ENCODE measurements at regions not wholly inside any gene's neighbourhood (a gene's known extent, or its start where the extent isn't known, plus 50 kb on each side); places are given as distances from the start of the nearest gene placed in this dataset.

DNA sequence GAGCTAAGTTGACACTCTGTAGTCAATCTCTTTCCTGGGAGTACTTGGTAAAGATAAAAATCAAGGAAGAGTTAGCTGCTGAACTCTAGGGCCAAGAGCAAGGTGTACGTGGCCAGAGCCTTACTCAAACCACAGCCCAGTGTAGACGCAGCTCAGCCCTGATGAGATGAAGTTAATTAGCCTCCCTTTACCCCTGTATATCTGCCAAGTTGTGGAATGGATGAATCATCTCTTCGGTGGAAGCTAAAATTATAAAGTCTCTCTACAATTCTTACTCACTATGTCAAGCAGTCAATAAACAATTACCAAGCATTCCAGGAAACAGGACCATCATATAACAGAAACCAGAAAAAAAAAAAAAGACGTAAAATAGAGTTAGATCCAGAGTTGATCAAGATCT, 146.9 kb upstream of the UFM1 start:
- intact Hi-C loops (cut with micrococcal nuclease; ENCODE audit: unreplicated experiment) = no loop called here
- no peak for ATAC-seq
- ChIA-PET CTCF (no interaction called here), POLR2A (no interaction called here)
- TF ChIP-seq POLR2AphosphoS5 (IDR thresholded peaks at IDR 0.05; ENCODE audit: low read depth, low read length) = no peak
- no peak for TF ChIP-seq CTCF (IDR thresholded peaks at IDR 0.05)
- TF ChIP-seq SIN3A (IDR thresholded peaks at IDR 0.05; ENCODE audit: borderline replicate concordance, insufficient read depth, low read depth, low read length) = no peak
- no peak for TF ChIP-seq REST (IDR thresholded peaks at IDR 0.05; ENCODE audit: insufficient read depth in 1 of 2, low read depth in 2 of 2, low read length in 1 of 2)
- no peak for TF ChIP-seq TCF7L2 (IDR thresholded peaks at IDR 0.05; ENCODE audit: low read depth, low read length)
- Histone ChIP-seq H3K4me1 (ENCODE audit: control insufficient read depth, insufficient read depth, low read length) (no peaks in the 10 kb centered on the region), H3K27ac (ENCODE audit: low read length) (no peak overlapping the region), H3K27me3 (ENCODE audit: control insufficient read depth, insufficient read depth, low read length) (no peaks in the 10 kb centered on the region), H3K4me3 (ENCODE audit: low read depth in 2 of 2, low read length in 2 of 2) (no peak overlapping the region), H3K9me3 (ENCODE audit: control insufficient read depth, insufficient read depth, low read depth, low read length) (no peaks in the 10 kb centered on the region), H3K36me3 (ENCODE audit: control insufficient read depth, insufficient read depth, low read length) (no peaks in the 10 kb centered on the region; the same call in 1 of the 2 replicates)
- in situ Hi-C loops (cut with HindIII; ENCODE audit: low pct_unique_long_range_greater_than_20kb, low sequenced_read_pairs) = no loop called here
- no TSS peak for BruUV-seq (replicated peaks)
- no peak for DNase-seq (ENCODE audit: low read depth, low spot score)

DNA sequence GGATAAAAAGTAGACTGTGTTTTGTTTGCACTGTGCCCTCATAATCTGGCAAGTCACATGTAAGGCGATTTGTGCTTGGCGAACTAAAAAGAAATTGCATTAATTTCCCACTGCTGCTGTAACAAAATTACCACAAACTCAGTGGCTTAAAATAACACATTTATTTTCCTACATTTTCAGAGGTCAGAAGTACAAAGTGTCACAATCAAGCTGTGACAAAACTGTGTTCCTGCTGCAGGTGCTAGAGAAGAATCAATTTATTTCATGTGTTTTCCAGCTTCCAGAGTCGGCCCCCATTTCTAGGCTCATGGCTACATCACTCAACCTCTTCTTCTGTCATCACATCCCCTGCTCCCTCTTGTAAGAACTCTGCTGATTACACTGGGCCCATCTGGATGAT, 158.6 kb upstream of the UFM1 start:
- POLR2A ChIA-PET = no interaction called here

More for the DNA sequence above, 158.6 kb upstream of the UFM1 start:
- intact Hi-C loops (cut with micrococcal nuclease; ENCODE audit: unreplicated experiment) = no loop called here
- Histone ChIP-seq H3K4me3 (ENCODE audit: low read depth in 2 of 2, low read length in 2 of 2) (no peak overlapping the region), H3K27me3 (ENCODE audit: control insufficient read depth, insufficient read depth, low read length) (no peaks in the 10 kb centered on the region), H3K4me1 (ENCODE audit: control insufficient read depth, insufficient read depth, low read length) (no peaks in the 10 kb centered on the region), H3K36me3 (ENCODE audit: control insufficient read depth, insufficient read depth, low read length) (no peaks in the 10 kb centered on the region), H3K9me3 (ENCODE audit: control insufficient read depth, insufficient read depth, low read depth, low read length) (no peaks in the 10 kb centered on the region), H3K27ac (ENCODE audit: low read length) (no peak overlapping the region)
- DNase-seq (ENCODE audit: low read depth, low spot score) (no peak), ATAC-seq (no peak)
- in situ Hi-C loops (cut with HindIII; ENCODE audit: low pct_unique_long_range_greater_than_20kb, low sequenced_read_pairs) = no loop called here
- no TSS peak for BruUV-seq (replicated peaks)
- no peak for TF ChIP-seq TCF7L2 (IDR thresholded peaks at IDR 0.05; ENCODE audit: low read depth, low read length)
- TF ChIP-seq CTCF (IDR thresholded peaks at IDR 0.05) = no peak
- no peak for TF ChIP-seq POLR2AphosphoS5 (IDR thresholded peaks at IDR 0.05; ENCODE audit: low read depth, low read length)
- TF ChIP-seq SIN3A (IDR thresholded peaks at IDR 0.05; ENCODE audit: borderline replicate concordance, insufficient read depth, low read depth, low read length) = no peak
- CTCF ChIA-PET = no interaction called here
